GM12878 (cell line): ENCODE measurements at regions not wholly inside any gene's neighbourhood (a gene's known extent, or its start where the extent isn't known, plus 50 kb on each side); places are given as distances from the start of the nearest gene placed in this dataset.

Experiments used
- ATAC-seq: fragments of 200-7000 bp; cut with Tn5 transposase; 3 replicates; pipeline ENCODE4 v1.9.1; 2020; ENCODE audit warnings: mild to moderate bottlenecking, moderate library complexity
- BruUV-seq: library from RNA; stranded (reverse); fragments of 400-500 nt; replicated peaks from 2 replicates; lab custom pipeline; 2021; lab: Mats Ljungman, UMichigan
- CTCF ChIA-PET: fragments of 300-600 bp; sonication (Branson Sonifier 250); formaldehyde crosslinking; extraction: SDS; loops from one replicate; lab custom pipeline; 2021; ENCODE audit warnings: inconsistent platforms; lab: Yijun Ruan, JAX
- POLR2A ChIA-PET: fragments of 350-600 bp; formaldehyde crosslinking; extraction: SDS; loops from one replicate; lab custom pipeline; 2021; ENCODE audit warnings: inconsistent platforms; lab: Charles Lee
- RAD21 ChIA-PET: fragments of 300-600 bp; sonication (Branson Sonifier 250); formaldehyde crosslinking; loops from one replicate; lab custom pipeline; 2023; ENCODE audit warnings: antibody characterized with exemption; ENCODE audit not compliant: unreplicated experiment; lab: Charles Lee
- SMC1A ChIA-PET: fragments of 300-600 bp; sonication (Branson Sonifier 250); formaldehyde crosslinking; loops from one replicate; lab custom pipeline; 2023; ENCODE audit not compliant: unreplicated experiment, uncharacterized antibody; lab: Charles Lee
- DNase-seq: peaks from one replicate; pipeline ENCODE4 v3.0.0-alpha.2; 2011; ENCODE audit warnings: low read depth, low spot score
- FAIRE-seq: peaks from 3 replicates; lab custom pipeline; 2011; peaks lifted over from hg19 to GRCh38; lab: Jason Lieb, UNC
- H2AFZ ChIP-seq: 2 replicates; pipeline ENCODE4 v1.6.0; 2011; ENCODE audit warnings: low read depth, low read length, control low read depth; ENCODE audit not compliant: control insufficient read depth
- H3K27ac ChIP-seq: 2 replicates; pipeline ENCODE4 v1.5.1; 2011; ENCODE audit warnings: control low read depth; ENCODE audit not compliant: control insufficient read depth, insufficient read depth
- H3K27me3 ChIP-seq, 2 experiments: replicated peaks in 1 of 2; 2 replicates each; pipeline versions ENCODE4 v1.6.0 to v1.6.1; 2011; ENCODE audit warnings: low read length in 1 of 2; ENCODE audit not compliant: control insufficient read depth in 2 of 2, insufficient read depth in 2 of 2
- H3K36me3 ChIP-seq, 2 experiments: 2 replicates each; pipeline ENCODE4 v1.5.1; 2011; ENCODE audit warnings: low read length in 1 of 2; ENCODE audit not compliant: control insufficient read depth in 2 of 2, insufficient read depth in 2 of 2
- H3K4me1 ChIP-seq: 2 replicates; pipeline ENCODE4 v1.6.1; 2011; ENCODE audit warnings: mild to moderate bottlenecking, low read length, moderate library complexity, mixed read lengths; ENCODE audit not compliant: control insufficient read depth, insufficient read depth
- H3K4me2 ChIP-seq: 2 replicates; pipeline ENCODE4 v1.6.0; 2011; ENCODE audit warnings: control low read depth; ENCODE audit not compliant: control insufficient read depth, insufficient read depth
- H3K4me3 ChIP-seq: fragments of 200-600 bp; sonication (generic); 2 replicates; pipeline ENCODE4 v1.5.1; 2016
- H3K79me2 ChIP-seq: 2 replicates; pipeline ENCODE4 v1.6.0; 2011; ENCODE audit warnings: low read length; ENCODE audit not compliant: control insufficient read depth, insufficient read depth
- H3K9ac ChIP-seq: 2 replicates; pipeline ENCODE4 v1.8.0; 2011; ENCODE audit warnings: low read length, control low read depth, mixed read lengths; ENCODE audit not compliant: control insufficient read depth, insufficient read depth
- H3K9me3 ChIP-seq: replicated peaks from 3 replicates; pipeline ENCODE4 v1.5.1; 2011; ENCODE audit warnings: mild to moderate bottlenecking, low read length; ENCODE audit not compliant: control insufficient read depth, insufficient read depth
- H4K20me1 ChIP-seq: 2 replicates; pipeline ENCODE4 v1.6.0; 2011; ENCODE audit not compliant: control insufficient read depth, insufficient read depth
- GATAD2B ChIP-seq: fragments of 450-650 bp; conservative IDR thresholded peaks from 2 replicates; pipeline ENCODE4 v1.6.1; 2017; ENCODE audit warnings: low read depth, mild to moderate bottlenecking, moderate library complexity
- MYC ChIP-seq: IDR thresholded peaks from 2 replicates; pipeline ENCODE4 v1.6.1; 2011; ENCODE audit warnings: mild to moderate bottlenecking, low read length, moderate library complexity, inconsistent platforms; ENCODE audit not compliant: insufficient read depth, insufficient replicate concordance, insufficient read length, severe bottlenecking
- NFXL1 ChIP-seq: fragments of 450-650 bp; IDR thresholded peaks from 2 replicates; pipeline ENCODE4 v1.6.1; 2017; ENCODE audit warnings: antibody characterized with exemption, mild to moderate bottlenecking, borderline replicate concordance
- NR2C2 ChIP-seq: IDR thresholded peaks from 2 replicates; pipeline ENCODE4 v1.6.1; 2011; ENCODE audit warnings: borderline replicate concordance, low read depth; ENCODE audit not compliant: control insufficient read depth, insufficient read length
- RBBP5 ChIP-seq: fragments of 200-600 bp; sonication (generic); conservative IDR thresholded peaks from 2 replicates; pipeline ENCODE4 v1.6.1; 2016
- TBL1XR1 ChIP-seq: IDR thresholded peaks from 2 replicates; pipeline ENCODE4 v1.6.1; 2012; ENCODE audit warnings: low read depth, low read length, improper control_type of control experiment
- ZNF207 ChIP-seq: fragments of 450-650 bp; IDR thresholded peaks from 2 replicates; pipeline ENCODE4 v1.6.1; 2014; ENCODE audit warnings: antibody characterized with exemption, mild to moderate bottlenecking, borderline replicate concordance
- whole genome bisulfite sequencing: methylation state at CpG from one replicate; pipeline ENCODE4 v1.1.6; 2016; ENCODE audit warnings: low lambda C conversion rate; ENCODE audit not compliant: insufficient replicate concordance, insufficient coverage; ENCODE audit errors: missing lambda C conversion rate; 5-methylcytosine and 5-hydroxymethylcytosine counted together
- in situ Hi-C: fragments of 300-500 bp; cut with MboI; formaldehyde crosslinking; loops from 9 replicates; pipeline ENCODE4 v1.14.3; 2018; ENCODE audit warnings: mixed read lengths
- intact Hi-C: fragments of 100-400 bp; cut with micrococcal nuclease; formaldehyde crosslinking; loops from one replicate; pipeline ENCODE4 v1.14.2; 2022; ENCODE audit not compliant: unreplicated experiment
- TF ChIP-seq, protein P1 (sequence below): IDR thresholded peaks from 2 replicates; pipeline ENCODE4 v1.6.1; 2012; ENCODE audit warnings: low read depth, low read length, improper control_type of control experiment

- TF ChIP-seq NFXL1 (no peak), ZNF207 (no peak)
- TF ChIP-seq, protein P1, sequence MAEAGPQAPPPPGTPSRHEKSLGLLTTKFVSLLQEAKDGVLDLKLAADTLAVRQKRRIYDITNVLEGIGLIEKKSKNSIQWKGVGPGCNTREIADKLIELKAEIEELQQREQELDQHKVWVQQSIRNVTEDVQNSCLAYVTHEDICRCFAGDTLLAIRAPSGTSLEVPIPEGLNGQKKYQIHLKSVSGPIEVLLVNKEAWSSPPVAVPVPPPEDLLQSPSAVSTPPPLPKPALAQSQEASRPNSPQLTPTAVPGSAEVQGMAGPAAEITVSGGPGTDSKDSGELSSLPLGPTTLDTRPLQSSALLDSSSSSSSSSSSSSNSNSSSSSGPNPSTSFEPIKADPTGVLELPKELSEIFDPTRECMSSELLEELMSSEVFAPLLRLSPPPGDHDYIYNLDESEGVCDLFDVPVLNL = no peak
Measured at GRCh38 chr2:101644842-101645383, 52.6 kb upstream of the MAP4K4 start (continued).

DNA sequence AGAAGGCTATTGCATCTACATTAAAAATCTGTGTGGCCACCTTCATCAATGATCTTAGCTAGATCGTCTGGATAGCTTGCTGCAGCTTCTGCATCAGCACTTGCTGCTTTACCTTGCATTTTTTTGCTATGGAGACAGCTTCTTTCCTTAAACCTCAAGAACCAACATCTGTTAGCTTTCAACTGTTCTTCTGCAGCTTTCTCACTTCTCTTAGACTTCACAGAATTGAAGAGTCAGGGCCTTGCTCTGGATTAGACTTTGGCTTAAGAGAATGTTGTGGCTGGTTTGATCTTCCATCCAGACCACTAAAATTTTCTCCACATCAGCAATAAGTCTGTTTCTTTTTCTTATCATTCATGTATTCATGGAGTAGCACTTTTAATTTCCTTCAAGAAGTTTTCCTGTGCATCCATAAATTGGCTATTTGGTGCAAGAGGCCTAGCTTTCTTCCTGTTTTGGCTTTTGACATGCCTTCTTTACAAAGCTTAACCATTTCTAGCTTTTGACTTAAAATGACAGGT, 54.4 kb upstream of the MAP4K4 start:
- H4K20me1 ChIP-seq = no peaks in the 10 kb centered on the region
- H3K27ac ChIP-seq = no peak overlapping the region
- DNase-seq = no peak
- POLR2A ChIA-PET = no interaction called here
- no peak overlapping the region for H2AFZ ChIP-seq
- H3K4me2 ChIP-seq = no peak overlapping the region
- H3K36me3 ChIP-seq = no peaks in the 10 kb centered on the region
- H3K27me3 ChIP-seq = peaks cover 0 to 2% of the 10 kb centered on the region in 2 experiments; a peak in 1 of 4 replicates
- SMC1A ChIA-PET = interaction anchor here (0.8 to 1.3 kb wide), 2 partner anchors 10 to 83 kb away, joined by 3 read pairs; no protein-coding TSS in a partner anchor
- in situ Hi-C loops = no loop called here
- WGBS = 0% methylated on average over 1 of the region's 1 CpG
- no peaks in the 10 kb centered on the region for H3K9me3 ChIP-seq
- intact Hi-C loops = no loop called here
- CTCF ChIA-PET = interaction anchor here (1.3 kb wide), 1 partner anchor 9 kb away, joined by 3 read pairs; no protein-coding TSS in a partner anchor
- no peaks in the 10 kb centered on the region for H3K79me2 ChIP-seq
- no peaks in the 10 kb centered on the region for H3K4me1 ChIP-seq
- ATAC-seq = no peak
- no peak overlapping the region for H3K4me3 ChIP-seq
- TF ChIP-seq GATAD2B = no peak
- no peak for TF ChIP-seq MYC
- no peak for TF ChIP-seq RBBP5
- TF ChIP-seq, protein P1 = no peak
- no peak for TF ChIP-seq NR2C2
- TF ChIP-seq TBL1XR1 = no peak
- H3K9ac ChIP-seq = no peak overlapping the region
- RAD21 ChIA-PET = no interaction called here
- no TSS peak for BruUV-seq
- FAIRE-seq = no peak
